ENCODE measurements at regions not wholly inside any gene's neighbourhood (a gene's known extent, or its start where the extent isn't known, plus 50 kb on each side); places are given as distances from the start of the nearest gene placed in this dataset.
"Not testable (repeated sequence)": the region's sequence is repeated elsewhere in the genome, so short reads cannot be mapped to it uniquely, and the experiment has no call there.

- DNase-seq: no peak
Observed at GRCh38 chr9:23005156-23005555, 558.5 kb downstream of the DMRTA1 start.

- no peak for DNase-seq
Observed at GRCh38 chr9:23006127-23006526, 559.5 kb downstream of the DMRTA1 start.

- no peak for DNase-seq
Observed at GRCh38 chr9:23011669-23012068, 565.0 kb downstream of the DMRTA1 start.

GRCh38 chr9:23015557-23015956 lies 568.9 kb downstream of the DMRTA1 start:
- no peak for DNase-seq

GRCh38 chr9:23036416-23036815 lies 589.8 kb downstream of the DMRTA1 start:
- DNase-seq: no peak

GRCh38 chr9:23039402-23039801 lies 592.8 kb downstream of the DMRTA1 start:
- DNase-seq: no peak

GRCh38 chr9:23041466-23041865 lies 594.8 kb downstream of the DMRTA1 start:
- DNase-seq: no peak

GRCh38 chr9:23044549-23044948 lies 597.9 kb downstream of the DMRTA1 start:
- no peak for DNase-seq

GRCh38 chr9:23046026-23046425 lies 599.4 kb downstream of the DMRTA1 start:
- not testable (repeated sequence) for DNase-seq

- DNase-seq: no peak
Observed at GRCh38 chr9:23050548-23050947, 603.9 kb downstream of the DMRTA1 start.

- DNase-seq: no peak
Observed at GRCh38 chr9:23073136-23073535, 626.5 kb downstream of the DMRTA1 start.

GRCh38 chr9:23079798-23080197 lies 633.2 kb downstream of the DMRTA1 start:
- no peak for DNase-seq

GRCh38 chr9:23081377-23081776 lies 634.8 kb downstream of the DMRTA1 start:
- no peak for DNase-seq

- DNase-seq: no peak
Observed at GRCh38 chr9:23088932-23089364, 642.3 kb downstream of the DMRTA1 start.

- no peak for DNase-seq
Observed at GRCh38 chr9:23117616-23118015, 671.0 kb downstream of the DMRTA1 start.

GRCh38 chr9:23120630-23121029 lies 674.0 kb downstream of the DMRTA1 start:
- DNase-seq: no peak

- DNase-seq: no peak
Observed at GRCh38 chr9:23123048-23123632, 676.5 kb downstream of the DMRTA1 start.

- DNase-seq: no peak
Observed at GRCh38 chr9:23145467-23145866, 680.6 kb downstream of the ELAVL2 start.

- DNase-seq: no peak
Observed at GRCh38 chr9:23153058-23153457, 673.0 kb downstream of the ELAVL2 start.

- DNase-seq: no peak
Observed at GRCh38 chr9:23160491-23160890, 665.5 kb downstream of the ELAVL2 start.

- no peak for DNase-seq
Observed at GRCh38 chr9:23160952-23161469, 665.0 kb downstream of the ELAVL2 start.

- DNase-seq: no peak
Observed at GRCh38 chr9:23162789-23163188, 663.3 kb downstream of the ELAVL2 start.

- no peak for DNase-seq
Observed at GRCh38 chr9:23171479-23171878, 654.6 kb downstream of the ELAVL2 start.

GRCh38 chr9:23172206-23172605 lies 653.8 kb downstream of the ELAVL2 start:
- no peak for DNase-seq

- no peak for DNase-seq
Observed at GRCh38 chr9:23172979-23173637, 652.9 kb downstream of the ELAVL2 start.

All from CD4-positive, alpha-beta T cell treated with Interleukin-4 for 1 hour (primary cell).